NOMO-1 treated with DMSO at 0.1 percent for 48 hours (cell line): ENCODE measurements at regions not wholly inside any gene's neighbourhood (a gene's known extent, or its start where the extent isn't known, plus 50 kb on each side); places are given as distances from the start of the nearest gene placed in this dataset.

Source experiments
- DNase-seq: peaks from one replicate; lab custom pipeline; 2025; ENCODE audit not compliant: unreplicated experiment; lab: John Stamatoyannopoulos, UW

DNA sequence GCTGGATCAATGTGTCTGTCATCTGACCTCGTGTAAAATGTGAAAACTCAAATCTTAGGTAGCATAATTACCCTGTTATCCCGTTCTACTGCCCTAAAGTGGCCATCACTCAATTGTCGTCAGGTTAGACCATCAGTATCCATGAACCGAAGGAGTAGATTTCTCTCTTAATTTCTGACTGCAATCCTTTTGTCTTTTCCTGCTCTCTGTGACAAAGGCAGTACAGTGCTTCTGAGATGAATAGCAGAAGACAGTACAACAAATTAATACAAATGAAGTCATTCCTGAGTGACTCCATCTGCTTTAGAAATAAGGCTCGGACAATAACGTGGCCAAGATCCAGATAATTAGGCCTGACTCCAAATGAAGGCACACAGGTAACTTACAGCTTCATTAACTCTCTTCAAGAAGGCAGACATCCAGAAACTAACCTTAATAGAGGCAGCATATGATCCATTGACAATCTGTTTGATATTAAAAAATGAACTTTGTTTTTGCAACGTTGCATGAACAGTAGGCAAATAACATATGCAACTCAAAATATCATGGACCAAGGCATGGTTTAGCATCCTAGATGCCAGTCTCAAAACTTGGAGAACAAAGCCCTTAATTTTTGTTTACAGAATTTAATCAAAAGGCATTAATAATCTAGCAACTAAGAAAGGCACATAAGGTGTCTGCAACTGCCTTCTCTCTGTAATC lies 96.7 kb upstream of the CDH20 start:
- DNase-seq, result no peak

DNA sequence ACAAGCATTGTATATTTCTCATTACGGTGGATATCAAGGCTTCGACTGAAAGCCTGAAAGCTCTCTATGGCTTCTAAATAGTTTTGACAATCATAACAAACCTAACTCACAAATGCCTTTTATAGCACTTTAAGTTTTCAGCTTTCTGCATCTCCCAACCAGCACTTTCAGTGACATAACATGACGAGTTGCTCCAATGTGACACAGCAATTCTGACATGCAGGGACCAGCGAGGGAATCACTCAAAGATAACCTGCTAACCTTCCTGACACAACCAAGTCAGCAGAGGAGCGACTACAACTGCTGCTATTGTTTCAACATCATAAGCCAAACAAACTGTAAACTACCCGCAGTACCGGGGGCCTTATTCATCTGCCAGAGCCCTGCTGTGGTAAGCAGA lies 95.7 kb upstream of the CDH20 start:
- no peak for DNase-seq

DNA sequence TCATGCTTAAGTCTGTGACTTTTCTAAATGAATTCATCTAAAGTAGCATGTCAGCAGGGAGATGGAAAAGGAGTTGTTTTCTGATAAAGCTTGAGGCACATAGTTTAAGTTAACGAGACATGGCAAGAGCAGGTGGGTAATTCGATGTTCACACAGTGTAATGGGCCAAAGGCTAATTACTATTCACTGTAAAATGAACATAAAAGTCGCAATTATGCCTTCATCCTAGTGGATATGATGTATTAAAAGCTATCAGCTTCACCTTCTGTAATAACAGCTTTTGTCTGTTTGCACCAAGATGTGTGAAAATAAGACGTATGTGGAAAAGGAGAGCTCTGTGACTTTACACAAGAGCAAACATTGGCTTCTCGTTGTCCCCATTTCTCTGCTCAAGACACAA lies 94.2 kb upstream of the CDH20 start:
- DNase-seq, result no peak

DNA sequence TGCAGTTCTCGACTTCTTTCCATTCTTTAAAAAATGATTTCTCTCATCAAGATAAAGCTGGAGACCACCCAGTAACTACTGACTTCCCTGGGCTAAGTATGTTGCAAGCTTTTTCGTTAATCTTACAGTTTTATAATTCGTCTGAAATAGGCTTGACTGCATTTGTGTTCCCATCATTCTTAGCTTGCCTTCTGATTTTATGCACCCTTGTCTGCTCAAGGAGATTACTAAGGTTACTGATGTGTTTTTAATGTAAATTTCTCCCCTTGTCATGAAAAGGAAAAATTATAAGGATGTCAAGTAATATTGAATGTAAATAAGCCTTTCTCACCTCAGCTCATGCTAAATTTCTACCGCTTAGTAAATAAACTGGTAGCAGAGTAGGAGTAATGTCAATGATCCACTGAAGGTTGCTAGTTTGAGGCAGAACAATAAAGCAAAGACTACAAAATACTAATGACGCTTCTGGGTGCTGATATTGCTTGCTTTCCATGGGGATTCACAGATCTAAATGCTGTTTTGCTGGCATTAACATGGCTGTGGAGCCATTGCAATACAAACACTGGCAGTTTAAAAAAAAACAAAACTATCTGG lies 91.9 kb upstream of the CDH20 start:
- DNase-seq, result no peak

DNA sequence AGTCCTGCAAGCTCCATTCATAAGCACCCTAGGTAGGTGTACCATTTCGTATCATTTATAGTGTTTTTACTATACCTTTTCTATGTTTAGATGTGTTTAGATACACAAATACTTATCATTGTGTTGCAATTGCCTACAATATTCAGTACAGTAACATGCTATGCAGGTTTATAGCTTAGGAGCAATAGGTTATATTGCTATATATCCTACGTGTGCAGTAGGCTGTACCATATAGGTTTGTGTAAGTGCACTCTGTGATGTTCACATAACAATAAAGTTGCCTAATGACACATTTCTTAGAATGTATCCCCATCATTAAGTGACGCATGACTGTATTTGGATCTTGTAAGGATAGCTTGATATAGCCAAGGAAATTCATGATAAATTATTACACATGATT lies 88.6 kb upstream of the CDH20 start:
- DNase-seq, result no peak

DNA sequence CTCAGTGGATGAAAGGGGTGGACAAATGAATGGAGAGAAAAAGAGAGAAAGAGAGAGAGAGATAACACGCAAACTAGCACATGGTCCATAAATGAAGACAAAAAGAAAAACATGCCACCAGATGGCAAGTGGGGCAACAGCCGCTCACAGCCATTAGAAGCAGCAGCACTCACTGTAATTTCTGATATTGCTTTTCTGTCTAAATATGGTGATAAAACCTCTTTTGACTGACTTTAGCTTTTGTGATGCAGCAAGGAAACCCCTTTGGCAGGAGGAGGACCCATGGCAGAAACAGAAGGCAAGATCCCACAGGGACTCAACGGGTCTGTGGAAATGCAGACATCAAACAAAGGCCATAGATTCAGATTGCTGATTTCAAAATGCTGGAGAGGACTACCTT lies 88.0 kb upstream of the CDH20 start:
- DNase-seq, result no peak

DNA sequence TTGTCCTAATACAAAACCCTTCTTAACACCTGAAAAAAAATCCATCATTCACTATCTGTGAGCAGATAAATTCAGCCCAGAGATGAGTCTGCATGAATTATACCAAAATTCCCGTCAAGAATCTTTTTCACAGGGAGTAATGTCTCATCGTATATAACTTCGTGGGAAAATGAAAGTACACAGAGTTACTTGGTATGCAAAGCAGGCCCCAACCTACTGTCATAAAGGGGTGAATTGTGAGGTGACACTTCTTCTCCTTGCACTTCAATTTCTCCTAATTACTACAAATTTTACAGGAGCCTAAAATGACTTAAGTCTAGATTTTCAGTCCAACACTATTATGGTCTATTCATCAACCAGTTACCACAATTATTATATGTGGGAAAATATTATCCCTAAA lies 84.6 kb upstream of the CDH20 start:
- no peak for DNase-seq

DNA sequence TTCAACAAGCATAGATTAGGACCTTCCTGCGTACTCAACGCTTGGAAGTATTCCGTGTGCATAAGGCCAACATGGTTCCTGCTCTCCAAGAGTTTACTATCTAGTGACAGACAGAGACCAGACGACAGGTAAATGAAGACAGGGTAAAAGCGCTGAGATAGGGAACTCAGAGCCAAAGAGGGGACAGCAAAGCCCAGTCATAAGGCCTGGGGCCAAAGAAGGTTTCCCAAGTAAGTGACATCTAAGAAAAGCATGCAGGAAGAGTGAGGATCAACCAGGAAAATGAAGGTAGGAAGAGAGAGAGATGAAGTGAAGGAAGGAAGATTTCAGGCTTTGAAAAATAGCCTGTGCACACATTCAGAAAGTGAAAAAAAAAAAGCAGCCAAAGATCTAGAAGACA lies 76.9 kb upstream of the CDH20 start:
- DNase-seq, result no peak

DNA sequence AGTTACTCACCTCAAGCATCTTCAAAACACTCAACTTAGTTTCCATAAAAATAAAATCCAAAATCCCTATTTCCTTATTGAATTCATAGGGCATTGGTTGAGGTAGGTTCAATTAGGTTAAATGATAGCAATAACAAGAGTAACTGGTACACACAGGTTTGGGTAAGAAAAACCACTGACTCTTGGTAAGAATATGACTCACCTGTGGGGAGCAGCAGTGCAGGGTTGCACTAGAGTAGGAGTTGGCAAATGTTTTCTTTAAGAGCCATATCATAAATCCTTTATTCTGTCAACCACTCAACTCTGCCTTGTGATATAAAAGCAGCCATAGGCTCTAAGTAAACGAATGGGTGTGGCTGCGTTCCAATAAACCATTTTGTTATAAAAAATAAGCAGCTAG lies 71.4 kb upstream of the CDH20 start:
- no peak for DNase-seq

DNA sequence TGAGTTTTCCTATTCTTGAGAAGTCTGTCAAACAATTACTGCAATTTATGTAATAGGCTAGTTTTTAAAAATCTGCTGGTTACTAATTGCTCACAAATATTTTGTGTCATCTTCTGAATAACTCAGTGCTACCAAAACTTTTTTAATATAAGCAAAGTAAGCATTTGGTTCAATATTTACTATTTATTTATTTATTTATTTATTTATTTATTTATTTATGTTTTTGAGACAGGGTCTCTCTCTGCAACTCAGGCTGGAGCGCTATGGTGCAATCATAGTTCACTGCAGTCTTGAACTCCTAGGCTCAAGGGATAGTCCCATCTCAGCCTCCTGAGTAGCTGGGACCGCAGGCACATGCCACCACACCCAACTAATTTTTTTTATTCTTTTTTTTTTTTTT lies 60.4 kb upstream of the CDH20 start:
- no peak for DNase-seq

DNA sequence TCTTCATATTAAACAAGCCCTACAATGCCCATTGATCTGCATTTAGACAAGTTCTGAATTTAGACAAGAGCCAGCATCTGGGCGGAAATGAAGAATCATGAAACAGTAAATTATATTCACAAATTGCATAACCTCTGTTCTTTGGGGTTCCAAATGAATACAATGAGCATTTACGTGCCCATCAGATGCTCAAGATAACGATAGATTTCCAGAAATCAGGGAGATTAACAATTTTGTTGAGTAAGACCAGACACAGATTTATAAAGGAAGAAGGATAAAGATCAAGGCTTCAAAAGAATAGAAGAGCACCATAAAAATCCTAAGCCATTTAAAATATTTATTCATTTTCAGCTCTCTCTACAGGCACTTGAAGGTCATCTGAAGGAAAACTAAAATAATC lies 59.7 kb upstream of the CDH20 start:
- no peak for DNase-seq

DNA sequence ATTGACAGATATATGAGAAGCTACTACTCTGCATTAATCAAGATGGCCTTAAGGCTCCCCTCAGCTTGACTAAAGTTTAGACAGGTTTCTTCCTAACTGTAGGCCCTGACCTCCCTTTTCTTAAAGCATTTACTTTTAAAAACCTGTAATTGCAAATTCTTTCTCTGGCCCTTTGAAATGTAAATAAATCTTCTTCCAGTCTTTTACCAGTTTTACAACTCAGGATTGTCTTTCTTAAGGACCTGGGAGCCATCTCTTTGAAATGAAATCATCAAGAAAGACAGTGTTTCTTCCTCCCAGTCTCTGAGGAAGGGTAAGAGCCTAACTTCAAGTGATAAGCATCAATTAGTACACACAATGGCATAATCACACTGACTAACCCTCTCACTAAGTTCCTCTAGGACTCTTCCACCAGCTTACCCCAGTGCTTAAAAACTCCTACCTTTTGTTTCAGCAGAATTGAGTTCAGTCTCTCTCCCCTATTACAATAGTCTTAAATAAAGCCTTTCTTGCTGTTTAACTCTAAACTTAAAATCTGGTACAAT lies 58.7 kb upstream of the CDH20 start:
- DNase-seq, result no peak

DNA sequence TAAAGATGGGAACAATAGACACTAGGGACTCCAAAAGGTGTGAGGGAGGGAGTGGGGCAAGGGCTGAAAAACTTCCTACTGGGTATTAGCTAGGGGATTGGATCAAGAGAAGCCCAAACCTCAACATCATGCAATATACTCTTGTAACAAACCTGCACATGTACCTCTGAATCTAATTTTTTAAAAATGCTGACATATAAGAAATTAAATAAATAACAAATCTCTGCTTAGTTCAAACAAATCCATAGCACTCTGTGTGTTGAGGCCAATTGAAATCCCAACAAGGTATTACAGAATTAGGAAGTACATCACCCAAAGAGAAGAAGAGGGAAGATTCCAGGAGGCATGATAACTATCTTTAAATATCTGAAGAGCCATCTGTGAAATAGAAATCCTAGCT lies 55.4 kb upstream of the CDH20 start:
- DNase-seq, result no peak

DNA sequence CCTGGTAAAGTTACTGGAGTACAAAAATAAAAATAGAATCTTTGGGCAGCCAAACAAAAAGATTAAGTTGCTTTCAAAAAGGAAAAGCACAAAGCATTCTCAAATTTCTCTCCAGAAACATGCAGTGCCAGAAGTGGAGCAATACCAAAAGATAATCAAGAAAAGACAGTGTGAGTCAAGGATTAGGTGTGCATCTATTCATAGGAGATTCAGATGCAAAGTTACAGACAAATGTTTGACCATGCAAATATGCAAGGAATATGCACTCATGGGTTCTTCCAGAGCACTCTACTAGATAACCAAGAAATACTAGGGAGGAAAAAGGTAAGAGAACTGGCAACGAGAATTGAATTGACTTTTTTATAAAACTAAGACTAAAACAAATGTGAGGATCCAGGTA lies 51.8 kb upstream of the CDH20 start:
- DNase-seq, result no peak

DNA sequence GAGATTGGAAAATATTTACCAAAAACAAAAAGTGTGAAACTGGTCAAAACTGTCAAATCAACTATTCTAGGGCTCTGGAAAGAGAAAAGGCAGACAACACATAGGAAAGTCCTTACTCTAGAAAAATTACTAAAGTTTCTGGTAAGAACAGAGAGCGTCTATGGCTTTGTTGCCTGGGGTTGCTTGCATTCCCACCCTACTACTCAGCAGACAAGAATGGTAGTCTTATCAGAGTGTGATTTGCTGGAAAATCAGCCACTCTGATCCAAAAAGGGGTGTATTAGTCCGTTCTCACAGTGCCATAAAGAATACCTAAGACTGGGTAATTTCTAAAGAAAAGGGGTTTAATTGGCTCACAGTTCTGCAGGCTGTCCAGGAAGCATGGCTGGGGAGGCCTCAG lies 50.3 kb upstream of the CDH20 start:
- no peak for DNase-seq
